ENCODE measurements at regions not wholly inside any gene's neighbourhood (a gene's known extent, or its start where the extent isn't known, plus 50 kb on each side); places are given as distances from the start of the nearest gene placed in this dataset.
A peak's percentile ranks its signal among the peaks of the same experiment; 100 is the strongest.
"Not testable (repeated sequence)": the region's sequence is repeated elsewhere in the genome, so short reads cannot be mapped to it uniquely, and the experiment has no call there.

DNA sequence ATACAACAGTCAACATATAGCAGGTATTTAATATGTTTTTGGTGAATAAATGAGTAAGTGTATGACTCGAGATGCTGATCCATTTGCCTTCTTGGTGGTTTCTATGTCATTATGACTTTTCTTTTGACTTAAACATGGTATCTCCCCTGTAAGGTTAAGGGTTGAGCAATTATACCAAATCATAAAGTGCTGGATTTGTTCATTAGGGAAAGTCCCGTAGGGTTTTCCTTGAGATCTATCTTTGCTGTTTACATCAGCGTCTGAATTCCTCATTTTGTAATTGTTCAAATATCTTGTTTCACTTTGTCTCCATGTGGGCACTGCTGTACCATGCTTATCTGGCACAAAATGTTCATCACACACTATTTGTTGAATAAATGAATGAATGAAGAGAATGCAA is 562.6 kb downstream of the EDEM1 start:
- in situ Hi-C loops (cut with MboI; ENCODE audit: low pct_unique_long_range_greater_than_20kb, low sequenced_read_pairs), result no loop called here
- no peak for DNase-seq

- in situ Hi-C loops (cut with MboI; ENCODE audit: low pct_unique_long_range_greater_than_20kb, low sequenced_read_pairs), result no loop called here
- DNase-seq, result no peak
These were observed 563.5 kb downstream of the EDEM1 start for GRCh38 chr3:5750874-5751640.

GRCh38 chr3:5754602-5755001 is 567.1 kb downstream of the EDEM1 start:
- peak; percentile 1 for DNase-seq
- in situ Hi-C loops (cut with MboI; ENCODE audit: low pct_unique_long_range_greater_than_20kb, low sequenced_read_pairs), result no loop called here

DNA sequence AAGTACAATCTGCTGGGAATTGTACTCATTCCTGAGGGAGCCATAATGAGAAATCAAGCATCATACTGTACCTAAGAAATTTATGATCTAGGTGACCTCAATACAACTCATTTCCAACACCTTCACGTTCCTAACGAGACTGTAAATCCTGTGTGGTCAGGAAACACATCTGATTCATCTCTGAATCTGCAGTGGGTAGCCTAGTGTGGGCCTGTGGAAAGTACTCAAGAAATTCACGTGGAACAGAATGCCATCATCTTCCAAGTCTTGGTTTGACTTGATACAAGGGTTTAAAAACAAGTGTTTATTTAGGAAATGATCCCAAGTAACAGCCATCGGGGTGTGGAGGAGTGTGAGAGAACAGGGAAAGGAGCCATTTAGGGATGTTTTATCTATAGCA is 568.9 kb downstream of the EDEM1 start:
- in situ Hi-C loops (cut with MboI; ENCODE audit: low pct_unique_long_range_greater_than_20kb, low sequenced_read_pairs), result no loop called here
- no peak for DNase-seq

GRCh38 chr3:5757213-5757804 is 569.8 kb downstream of the EDEM1 start:
- no peak for DNase-seq
- in situ Hi-C loops (cut with MboI; ENCODE audit: low pct_unique_long_range_greater_than_20kb, low sequenced_read_pairs), result no loop called here

- DNase-seq, result no peak
These were observed 571.2 kb downstream of the EDEM1 start for GRCh38 chr3:5758699-5759098.

DNA sequence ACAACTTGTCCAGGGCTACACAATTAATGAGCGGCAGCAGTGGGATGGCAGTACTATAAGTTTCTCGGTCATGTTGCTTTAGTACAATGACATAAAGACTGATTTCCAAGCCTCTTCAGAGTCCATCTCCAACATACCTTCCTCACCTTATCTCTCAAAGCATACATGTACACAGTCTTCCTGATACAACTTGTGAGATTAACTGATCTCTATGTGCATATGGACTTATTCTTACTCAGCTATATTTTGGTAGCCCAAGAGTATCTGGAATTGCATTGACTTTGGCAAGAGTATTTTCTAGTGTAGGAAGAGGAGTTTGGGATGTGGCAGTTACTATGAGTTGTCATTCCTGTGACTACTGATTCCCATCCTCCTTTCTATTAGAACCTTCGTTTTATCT is 575.0 kb downstream of the EDEM1 start:
- no peak for DNase-seq
- in situ Hi-C loops (cut with MboI; ENCODE audit: low pct_unique_long_range_greater_than_20kb, low sequenced_read_pairs), result no loop called here

More at GRCh38 chr3:5758699-5759098, 571.2 kb downstream of the EDEM1 start:
- in situ Hi-C loops (cut with MboI; ENCODE audit: low pct_unique_long_range_greater_than_20kb, low sequenced_read_pairs), result no loop called here

- no peak for DNase-seq
- in situ Hi-C loops (cut with MboI; ENCODE audit: low pct_unique_long_range_greater_than_20kb, low sequenced_read_pairs), result no loop called here
These were observed 579.3 kb downstream of the EDEM1 start for GRCh38 chr3:5766848-5767247.

DNA sequence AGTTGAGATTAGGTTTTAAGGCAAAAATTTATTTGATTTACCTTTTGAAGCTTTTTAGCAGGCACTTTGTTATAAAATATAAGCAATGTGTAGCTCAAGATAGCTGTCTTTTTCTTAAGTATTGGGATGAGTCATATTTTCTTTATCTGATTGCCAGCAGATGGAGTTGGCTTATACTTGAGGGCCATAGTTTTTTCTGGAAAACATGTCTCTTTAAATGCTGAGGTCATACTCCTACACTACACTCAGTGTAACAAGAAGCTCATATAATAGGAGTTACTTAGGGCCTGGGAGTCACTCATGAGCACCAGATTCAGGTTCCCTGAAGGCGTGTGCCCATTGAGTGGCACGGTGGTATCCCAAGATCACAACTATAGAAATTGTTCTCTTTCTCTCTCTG is 579.8 kb downstream of the EDEM1 start:
- no peak for DNase-seq
- in situ Hi-C loops (cut with MboI; ENCODE audit: low pct_unique_long_range_greater_than_20kb, low sequenced_read_pairs), result no loop called here

DNA sequence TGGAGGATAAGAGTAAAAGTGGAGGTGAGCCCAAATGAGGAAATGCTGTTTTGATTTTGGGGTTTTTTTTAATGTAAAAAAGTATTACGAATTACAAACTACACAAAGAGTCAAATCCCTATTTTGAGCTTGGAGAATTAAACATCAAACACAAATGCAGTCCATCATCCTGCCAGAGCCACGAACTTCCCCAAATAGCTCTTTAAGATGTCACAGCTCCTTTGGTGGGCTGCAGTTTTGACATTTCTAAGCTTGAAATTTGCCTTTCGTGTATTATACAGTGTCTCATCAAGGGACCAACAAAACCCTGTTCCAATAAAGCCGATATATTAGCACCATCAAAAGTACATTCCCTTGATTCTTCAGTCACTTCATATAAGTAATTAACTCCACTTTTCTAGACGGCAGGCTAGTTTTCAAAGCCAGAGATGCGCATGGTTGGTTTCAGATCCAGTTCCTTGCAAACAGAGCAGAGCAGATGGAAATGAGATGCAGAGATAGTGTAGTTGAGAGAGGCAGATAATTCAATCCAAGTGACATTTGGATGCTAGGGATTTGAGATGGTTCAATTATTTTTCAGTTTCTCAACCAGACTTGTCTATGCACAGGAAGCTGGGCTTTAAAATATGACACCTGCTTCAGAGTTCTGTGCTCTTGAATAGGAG is 580.9 kb downstream of the EDEM1 start:
- DNase-seq, result no peak
- in situ Hi-C loops (cut with MboI; ENCODE audit: low pct_unique_long_range_greater_than_20kb, low sequenced_read_pairs), result no loop called here

DNA sequence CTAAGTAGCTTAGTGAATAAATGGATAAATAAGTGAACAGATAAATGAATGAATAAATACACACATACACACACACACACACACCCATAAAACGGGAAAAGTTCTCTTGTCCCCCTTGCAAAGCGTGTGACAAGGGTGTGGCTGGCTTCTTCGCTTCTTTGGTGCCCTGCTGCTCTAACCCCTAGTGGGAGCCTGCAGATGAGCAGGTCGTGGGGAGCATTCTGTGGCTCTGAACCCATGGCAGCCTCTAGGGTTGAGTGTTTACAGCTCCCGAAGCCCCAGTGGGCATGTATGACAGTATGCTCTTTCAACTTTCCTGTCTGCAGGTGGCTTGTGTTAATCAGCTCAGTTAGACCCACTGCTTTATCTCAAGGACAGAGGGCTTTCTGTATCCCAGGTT is 582.3 kb downstream of the EDEM1 start:
- in situ Hi-C loops (cut with MboI; ENCODE audit: low pct_unique_long_range_greater_than_20kb, low sequenced_read_pairs), result no loop called here
- no peak for DNase-seq

- in situ Hi-C loops (cut with MboI; ENCODE audit: low pct_unique_long_range_greater_than_20kb, low sequenced_read_pairs), result no loop called here
These were observed 586.8 kb downstream of the EDEM1 start for GRCh38 chr3:5774337-5774736.

GRCh38 chr3:5775100-5775499 is 587.6 kb downstream of the EDEM1 start:
- in situ Hi-C loops (cut with MboI; ENCODE audit: low pct_unique_long_range_greater_than_20kb, low sequenced_read_pairs); DNase-seq: not testable (repeated sequence)

More at GRCh38 chr3:5774337-5774736, 586.8 kb downstream of the EDEM1 start:
- DNase-seq, result no peak

DNA sequence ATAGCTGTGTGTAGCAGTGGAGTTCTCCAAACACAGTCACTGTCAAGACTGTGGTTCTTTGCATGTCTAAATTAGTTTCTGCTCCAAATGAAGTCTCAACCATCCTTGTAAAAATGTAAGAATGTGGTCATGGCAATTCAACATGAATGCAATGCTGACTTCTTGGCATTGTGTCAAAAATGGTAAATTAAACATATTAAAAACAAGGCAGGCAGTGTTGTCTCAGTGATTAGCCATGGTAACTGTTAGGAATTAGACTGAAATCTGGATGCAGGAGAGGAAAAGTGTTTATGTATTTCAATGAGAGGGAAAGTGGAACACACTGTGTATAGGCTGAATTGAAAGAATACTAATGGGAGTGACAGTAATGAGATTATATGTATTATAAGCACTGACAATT is 597.2 kb downstream of the EDEM1 start:
- in situ Hi-C loops (cut with MboI; ENCODE audit: low pct_unique_long_range_greater_than_20kb, low sequenced_read_pairs), result no loop called here

DNA sequence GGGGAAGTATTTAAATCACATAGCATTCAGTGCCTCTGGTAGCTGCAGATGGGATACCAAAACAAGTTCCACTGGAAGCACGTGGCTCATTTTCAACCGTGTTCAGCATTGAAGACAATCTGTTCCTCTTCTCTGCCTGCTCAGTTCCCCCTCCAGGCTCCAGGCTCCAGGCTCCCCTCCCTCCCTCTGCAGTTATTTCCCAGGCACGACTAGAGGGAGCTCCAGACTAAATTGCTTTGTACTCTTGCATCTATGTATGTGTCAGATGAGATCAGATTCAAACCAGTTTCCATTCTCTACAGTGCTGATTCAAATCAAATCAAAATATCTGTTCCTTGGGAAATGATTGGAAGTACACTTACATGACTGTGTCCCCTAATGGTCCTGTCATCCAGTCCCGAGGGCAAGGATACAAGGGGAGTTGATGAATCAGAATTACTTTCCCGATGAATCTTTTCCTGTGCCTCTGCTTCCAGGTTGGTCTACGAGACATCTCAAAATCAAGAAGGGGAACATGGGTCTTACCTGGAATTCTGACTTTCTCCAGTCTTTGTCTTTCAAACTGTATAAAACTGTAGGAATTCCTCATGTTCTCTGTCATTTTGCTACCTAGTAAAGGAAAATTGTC is 600.5 kb downstream of the EDEM1 start:
- in situ Hi-C loops (cut with MboI; ENCODE audit: low pct_unique_long_range_greater_than_20kb, low sequenced_read_pairs), result no loop called here
- DNase-seq, result peak; percentile 9

More for the DNA sequence above, 597.2 kb downstream of the EDEM1 start:
- DNase-seq, result no peak

GRCh38 chr3:5788496-5788895 is 601.0 kb downstream of the EDEM1 start:
- in situ Hi-C loops (cut with MboI; ENCODE audit: low pct_unique_long_range_greater_than_20kb, low sequenced_read_pairs), result no loop called here

DNA sequence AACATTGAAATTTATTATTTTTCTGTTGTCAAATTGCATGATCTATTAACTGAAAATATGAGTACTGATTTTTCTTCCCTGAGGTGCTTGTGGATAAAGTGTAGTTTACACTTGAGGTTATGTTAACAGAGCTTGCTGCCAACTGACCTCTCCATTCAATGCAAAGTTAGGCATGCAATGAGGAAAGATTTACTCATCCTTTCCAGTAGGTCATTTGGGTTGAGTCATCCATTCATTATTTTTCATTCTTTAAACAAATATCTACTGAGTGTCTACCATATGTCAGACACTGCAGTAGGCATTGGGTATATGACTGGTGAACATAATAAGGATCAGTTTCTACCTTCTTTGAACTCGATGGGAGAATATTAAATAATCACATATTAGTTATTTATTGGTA is 604.1 kb downstream of the EDEM1 start:
- no peak for DNase-seq
- in situ Hi-C loops (cut with MboI; ENCODE audit: low pct_unique_long_range_greater_than_20kb, low sequenced_read_pairs), result no loop called here

More at GRCh38 chr3:5788496-5788895, 601.0 kb downstream of the EDEM1 start:
- DNase-seq, result no peak

GRCh38 chr3:5796541-5796940 is 609.0 kb downstream of the EDEM1 start:
- no peak for DNase-seq

DNA sequence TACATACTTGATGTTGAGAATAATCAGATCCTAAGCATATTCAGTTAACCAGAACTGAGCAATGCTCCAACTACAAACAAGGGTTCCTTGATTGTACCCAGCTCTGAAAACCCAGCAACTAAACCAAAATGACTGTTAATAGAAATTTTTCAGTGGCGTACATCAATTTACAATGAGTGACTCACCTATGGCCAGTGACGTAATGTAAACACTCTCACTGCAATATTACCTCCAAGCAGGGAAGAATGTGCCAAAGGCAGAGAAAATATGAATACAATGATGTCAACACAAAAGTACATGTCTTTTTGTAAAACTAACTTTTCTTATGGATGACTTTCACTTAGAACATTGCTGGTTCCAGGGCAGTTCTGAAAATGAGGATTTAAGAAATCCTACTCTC is 611.3 kb downstream of the EDEM1 start:
- DNase-seq, result no peak
- in situ Hi-C loops (cut with MboI; ENCODE audit: low pct_unique_long_range_greater_than_20kb, low sequenced_read_pairs), result no loop called here

More at GRCh38 chr3:5796541-5796940, 609.0 kb downstream of the EDEM1 start:
- in situ Hi-C loops (cut with MboI; ENCODE audit: low pct_unique_long_range_greater_than_20kb, low sequenced_read_pairs), result no loop called here

- in situ Hi-C loops (cut with MboI; ENCODE audit: low pct_unique_long_range_greater_than_20kb, low sequenced_read_pairs), result no loop called here
- no peak for DNase-seq
These were observed 611.9 kb downstream of the EDEM1 start for GRCh38 chr3:5799398-5799797.
